ENCODE measurements at regions not wholly inside any gene's neighbourhood (a gene's known extent, or its start where the extent isn't known, plus 50 kb on each side); places are given as distances from the start of the nearest gene placed in this dataset.

DNA sequence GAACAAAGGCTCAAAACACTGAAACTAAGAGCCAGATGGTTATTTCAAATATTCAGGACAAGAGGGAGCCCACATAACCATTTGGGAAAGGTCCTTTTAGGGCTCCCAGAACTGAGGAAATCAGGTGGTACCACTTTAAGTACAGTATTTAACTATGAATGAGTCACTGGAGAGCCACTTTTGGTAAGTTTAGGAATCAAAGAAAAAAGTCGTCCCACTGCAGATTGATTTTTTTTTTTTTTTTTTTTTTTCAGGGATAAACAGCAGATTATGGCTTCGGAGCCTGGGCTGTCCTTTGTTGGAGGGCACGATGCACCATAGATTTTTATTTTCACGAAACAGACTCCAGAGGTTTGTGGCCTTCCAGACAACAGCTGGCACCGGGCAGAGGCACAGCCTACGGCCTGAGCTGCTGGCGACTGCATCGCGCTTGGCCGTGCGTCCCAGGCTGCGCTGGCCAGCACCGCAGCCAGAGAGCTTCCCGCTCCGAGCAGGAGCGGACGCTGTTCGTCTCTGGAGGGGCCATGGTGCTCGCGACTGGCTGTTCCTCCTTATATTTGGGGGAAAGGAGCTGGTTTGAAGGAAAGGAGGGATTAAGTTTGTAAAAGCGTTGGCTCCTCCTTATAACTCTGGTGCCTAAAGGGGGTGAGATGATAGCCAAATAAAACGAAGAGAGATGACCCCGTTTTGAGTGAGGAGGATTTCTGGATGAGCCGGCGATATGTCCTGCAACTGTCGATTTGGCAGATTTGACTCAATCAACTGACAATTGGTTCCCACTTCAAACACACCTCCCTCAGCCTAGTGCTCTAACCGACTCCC is 152.9 kb upstream of the GOLIM4 start:
- TF ChIP-seq EZH2 (IDR thresholded peaks at IDR 0.05) (no peak), POLR2AphosphoS5 (IDR thresholded peaks at IDR 0.05; ENCODE audit: borderline replicate concordance, low read depth, low read length) (no peak), FOXP2 (optimal IDR thresholded peaks at IDR 0.05; ENCODE audit: control extremely low read depth, extremely low read length, insufficient read depth) (no peak)
